Occipital lobe (tissue), 1 donor: ENCODE measurements at regions not wholly inside any gene's neighbourhood (a gene's known extent, or its start where the extent isn't known, plus 50 kb on each side); places are given as distances from the start of the nearest gene placed in this dataset.

Source experiments
- DNase-seq: peaks from one replicate; lab custom pipeline; 2025; lab: John Stamatoyannopoulos, UW

DNA sequence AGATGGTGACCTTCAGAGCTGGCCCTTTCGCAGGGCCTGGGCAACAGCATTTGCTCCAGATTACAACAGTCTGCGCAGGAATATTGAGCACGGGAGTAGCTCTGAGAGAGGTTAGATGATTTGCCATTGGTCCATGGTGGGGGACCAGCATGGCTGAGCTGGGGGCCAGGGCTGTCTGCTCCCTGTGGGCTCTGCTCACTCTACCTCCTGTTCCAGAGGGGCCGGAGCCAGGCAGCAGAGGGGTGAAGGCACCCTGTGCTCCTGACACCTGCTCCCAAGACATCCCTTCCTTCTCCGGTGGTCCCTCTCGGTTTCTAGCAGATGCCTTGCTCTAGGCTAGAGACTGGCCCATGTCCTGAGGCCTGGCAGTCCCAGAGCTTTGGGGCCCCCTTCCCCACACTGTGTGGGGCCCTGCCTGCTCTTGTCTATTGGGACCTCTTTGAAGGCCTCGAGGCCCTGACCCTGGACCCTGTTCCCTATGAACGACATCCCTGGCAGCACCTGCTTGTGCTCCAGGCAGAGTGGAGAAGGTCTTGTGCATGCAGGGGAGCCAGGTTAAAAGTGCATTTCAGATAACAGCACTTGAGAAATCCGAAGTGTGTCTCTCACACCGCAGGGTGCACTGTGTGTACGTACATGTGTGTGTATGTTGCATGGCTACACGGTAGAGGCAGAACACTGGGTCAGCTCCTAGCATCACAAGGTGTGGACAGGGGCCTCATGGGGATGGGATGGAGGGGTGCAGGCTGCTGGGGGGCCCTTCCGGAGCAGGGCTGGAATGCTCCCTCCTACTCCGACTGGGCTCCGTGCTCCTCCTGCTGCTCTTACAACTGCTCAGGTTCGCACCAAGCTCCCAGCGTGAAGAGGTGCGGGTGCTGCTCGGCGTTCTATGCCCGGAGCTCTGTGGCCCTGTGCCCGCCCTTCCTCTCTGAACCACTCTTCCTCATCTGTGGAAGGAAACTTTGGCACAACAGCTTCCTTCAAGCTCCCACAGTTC, 123.3 kb upstream of the B3GAT1 start:
- DNase-seq = no peak

DNA sequence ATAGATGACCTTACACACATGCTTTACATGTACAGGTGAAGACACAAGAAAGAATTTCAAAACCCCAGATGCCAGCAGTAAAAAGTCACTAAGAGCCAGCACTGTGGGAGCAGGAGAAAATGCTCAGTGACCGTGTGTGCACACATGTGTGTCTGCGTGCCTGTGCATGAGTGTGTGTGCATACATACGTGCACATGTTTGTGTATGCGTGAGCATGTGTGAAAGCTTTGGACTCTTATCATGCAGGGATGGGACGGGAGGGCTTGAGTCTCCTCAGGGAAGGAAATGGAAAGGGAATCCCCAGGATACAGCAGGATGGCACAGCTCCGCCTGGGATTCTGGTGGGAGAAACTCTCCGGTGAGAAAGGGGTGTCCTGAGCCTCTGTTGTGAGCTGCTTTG, 121.5 kb upstream of the B3GAT1 start:
- DNase-seq = no peak

DNA sequence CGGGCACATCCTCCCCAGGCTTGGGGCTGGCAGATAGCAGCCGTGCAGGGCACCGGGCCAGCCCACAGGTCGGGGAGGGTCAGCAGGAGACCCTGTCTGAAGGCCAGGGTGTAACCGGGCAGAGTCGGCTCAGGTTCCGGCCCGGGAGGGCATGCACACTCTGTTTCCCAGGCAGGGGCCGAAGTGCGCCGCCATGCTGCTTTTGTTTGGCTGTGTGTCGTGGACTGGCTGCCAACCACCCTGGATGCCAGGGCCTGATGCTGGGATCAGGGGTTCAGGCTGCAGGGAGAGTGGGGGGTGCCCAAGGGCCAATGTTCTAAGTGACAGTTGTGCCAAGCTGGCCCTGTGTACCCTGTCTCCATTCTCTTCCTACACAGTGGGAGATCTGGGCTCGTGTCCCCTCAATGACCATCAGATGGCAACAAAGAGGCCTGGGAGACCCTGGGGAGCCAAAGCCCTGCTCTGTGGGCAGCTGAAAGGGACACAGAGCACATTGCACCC, 120.9 kb upstream of the B3GAT1 start:
- DNase-seq = no peak

DNA sequence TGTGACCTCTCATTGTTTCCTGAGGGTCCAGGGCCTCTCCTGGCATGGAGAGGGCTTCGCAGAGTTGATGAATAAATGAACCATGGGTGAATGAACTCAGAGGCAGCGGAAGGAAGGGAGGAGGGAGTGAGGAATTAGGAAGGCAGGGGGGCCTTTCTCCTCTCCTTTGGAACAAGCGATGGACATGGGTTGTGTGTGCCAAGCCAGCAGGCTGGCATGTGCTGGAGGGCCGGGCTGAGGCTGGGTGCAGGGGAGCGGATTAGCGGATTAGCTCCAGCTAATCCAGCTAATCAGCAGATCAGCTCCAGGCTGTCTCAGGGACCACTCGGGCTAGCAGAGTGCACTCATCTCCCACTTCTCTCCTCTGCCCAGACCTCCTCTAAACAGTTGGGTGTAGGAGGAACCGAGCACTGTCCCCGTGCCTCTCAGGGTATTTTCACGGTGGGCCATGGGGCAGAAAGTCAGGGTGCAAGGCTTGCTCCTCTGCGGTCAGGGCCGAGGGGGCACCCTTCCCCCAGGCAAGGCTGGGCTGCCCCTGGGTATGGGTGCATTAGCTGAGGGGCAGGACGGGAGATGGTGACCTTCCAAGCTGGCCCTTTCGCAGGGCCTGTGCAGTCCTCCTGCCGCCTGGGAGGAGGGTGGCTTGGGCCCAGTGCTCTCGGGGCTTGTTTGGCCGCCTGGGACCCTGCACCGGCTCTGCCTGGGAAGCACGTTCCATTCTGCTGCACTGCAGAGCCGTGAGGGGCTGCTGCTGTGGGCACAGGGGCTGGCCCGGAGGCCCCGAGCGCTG, 120.3 kb upstream of the B3GAT1 start:
- no peak for DNase-seq

DNA sequence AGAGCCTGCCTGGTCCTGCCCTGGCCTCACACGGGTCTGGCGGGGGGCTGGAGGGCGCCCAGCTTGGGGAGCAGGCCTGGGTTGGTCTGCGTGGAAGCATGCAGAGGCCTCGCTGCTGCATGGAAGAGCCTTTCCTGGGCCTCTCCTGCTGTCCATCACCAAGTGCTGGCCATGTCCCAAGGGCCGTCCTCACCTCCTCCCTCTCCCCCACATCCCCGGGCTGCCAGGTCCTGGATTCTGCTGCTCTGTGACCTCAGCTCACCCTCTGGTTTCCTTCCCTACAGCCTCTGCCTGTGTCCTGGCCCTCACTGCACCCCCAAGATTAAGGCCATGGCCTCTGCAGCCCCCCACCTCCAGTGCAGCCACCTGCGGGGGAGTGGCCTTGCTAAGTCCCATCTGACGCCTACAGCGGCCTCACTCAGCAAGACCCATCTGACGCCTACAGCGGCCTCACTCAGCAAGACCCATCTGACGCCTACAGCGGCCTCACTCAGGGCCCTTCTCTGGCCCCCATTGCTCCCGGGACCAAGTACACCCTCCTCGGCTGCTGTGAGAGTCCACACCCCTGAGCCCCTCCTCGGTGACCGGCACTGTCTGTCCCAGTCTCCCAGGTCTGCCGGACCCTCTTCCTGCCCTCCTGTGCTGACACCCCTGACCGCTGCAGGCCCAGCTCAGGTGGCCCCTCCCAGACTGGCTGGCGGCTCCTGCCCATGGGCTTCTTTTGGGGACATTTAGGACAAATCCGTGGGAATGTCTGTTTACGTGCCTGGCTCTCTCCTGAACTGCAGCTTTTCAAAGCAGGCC, 119.5 kb upstream of the B3GAT1 start:
- no peak for DNase-seq

GRCh38 chr11:134530636-134531326, 118.7 kb upstream of the B3GAT1 start:
- DNase-seq = no peak

DNA sequence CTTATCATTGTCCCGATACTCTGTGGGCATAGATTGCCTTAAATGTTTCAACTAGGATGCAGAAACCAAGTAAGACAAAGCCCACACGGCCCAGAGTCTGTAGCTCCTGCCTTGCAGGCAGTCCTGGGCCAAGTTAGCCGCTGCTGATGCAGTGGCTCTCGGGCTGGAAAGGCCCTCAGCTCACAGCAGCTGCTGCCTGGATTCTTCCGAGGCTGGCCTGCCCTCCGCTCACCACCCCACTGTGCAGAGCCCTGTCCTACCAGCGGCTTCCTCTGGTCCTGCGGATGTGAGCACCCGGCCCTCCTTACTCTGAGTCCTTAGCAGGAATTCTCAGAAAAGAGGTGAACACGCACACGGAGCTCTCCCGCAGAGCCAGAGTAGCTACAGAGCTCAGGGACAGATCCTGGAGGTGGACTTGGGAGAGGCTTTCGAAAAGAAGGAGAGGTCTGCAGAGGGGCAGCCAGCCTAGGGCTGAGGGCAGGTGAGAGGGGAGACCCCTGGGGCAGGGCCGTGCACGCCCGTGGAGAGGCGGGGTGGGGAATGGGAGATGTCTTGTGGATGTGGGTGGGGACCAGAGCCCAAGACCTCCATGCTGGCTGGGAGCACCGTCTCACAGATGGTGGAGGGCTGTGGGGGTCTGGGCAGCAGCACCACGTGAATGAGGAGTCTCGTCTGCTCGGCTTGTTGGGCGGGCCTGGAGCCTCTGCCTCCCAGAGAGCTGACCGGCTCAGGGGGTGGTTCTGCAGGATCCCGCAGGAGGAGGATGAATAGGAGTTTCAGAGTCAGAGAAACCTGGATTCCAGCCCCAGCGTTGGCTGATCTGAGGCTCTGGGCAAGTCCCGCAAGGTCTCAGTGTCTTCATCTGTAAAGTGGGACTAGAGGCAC, 117.4 kb upstream of the B3GAT1 start:
- DNase-seq = no peak

DNA sequence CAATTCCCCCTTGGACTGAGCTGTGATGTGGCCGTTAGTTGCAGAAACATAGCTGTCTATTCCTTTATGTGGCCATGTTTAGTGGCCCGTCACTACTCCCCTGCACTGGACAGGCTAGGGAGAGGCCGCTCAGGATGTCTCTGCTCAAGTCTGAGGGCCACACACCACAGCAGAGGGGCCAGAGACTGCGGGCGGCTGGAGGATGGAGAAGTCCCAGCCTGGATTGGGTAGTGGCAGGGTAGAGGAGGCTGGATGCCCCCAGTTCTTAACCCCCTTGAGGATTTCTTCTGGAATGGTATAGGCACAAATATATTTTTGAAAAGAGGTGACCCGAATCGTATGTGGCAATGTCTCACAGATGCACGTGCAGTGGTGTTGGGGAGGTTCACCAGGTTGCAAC, 116.4 kb upstream of the B3GAT1 start:
- DNase-seq = no peak

- no peak for DNase-seq
These were observed 115.6 kb upstream of the B3GAT1 start for GRCh38 chr11:134527382-134528243.

DNA sequence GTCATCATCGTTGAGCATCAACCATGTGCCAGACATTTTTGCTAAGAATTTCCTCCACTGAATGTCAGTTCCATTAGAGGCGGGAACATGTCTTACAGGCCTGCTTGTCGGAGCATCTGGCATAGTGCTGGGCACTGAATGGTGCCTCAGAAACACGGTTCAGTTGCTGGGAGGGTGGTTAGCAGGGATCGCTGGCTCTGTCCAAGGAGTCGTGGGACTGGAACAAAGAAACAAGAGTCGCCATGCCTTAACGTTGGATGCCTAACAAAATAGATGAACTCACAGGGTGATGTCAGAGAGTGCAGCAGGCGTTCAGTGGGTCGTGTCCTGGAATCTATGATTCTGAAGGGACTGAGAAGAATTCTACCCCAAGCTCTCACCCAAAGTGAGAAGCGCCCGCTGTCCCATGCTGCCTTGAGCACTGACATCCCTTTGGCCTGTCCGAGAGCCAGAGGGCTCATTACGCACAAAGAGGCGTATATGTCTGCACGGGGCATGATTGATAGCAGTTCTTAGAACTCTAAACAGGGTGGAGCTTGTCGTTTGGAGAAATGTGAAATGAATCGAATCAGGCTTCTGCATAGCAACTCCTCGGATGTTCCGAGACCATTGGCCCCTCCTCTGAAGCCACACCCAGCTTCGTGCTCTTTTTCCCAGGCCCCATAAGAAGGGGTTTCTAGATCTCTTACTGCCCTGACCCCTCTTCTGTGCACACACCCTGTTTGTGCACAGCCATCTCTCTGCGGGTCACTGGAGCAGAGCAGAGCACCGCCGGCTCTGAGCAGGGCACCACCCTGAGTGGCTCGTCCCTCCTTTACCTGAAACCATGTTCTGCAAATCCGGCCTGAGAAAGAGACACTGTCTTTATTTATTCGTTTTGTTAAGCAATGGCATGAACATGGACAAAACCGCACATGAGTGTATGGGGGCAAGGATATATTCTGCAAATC, 113.1 kb upstream of the B3GAT1 start:
- no peak for DNase-seq

DNA sequence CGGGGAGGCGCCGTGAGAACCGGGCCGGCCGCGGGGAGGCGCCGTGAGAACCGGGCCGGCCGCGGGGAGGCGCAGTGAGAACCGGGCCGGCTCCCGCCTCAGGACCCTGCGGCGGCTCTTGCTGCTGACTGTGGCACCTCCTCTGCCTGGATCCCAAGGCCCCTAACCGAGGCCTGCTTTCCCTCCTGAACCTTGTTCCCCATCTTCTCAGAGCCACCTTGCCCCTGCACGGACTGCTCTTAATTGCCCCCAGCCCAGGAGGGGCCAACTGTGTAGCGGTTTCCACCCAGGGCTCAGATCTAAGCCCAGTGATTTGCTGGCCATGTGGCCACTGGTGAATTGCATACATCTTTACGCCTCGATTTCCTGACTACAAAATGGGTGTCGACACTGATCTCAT, 112.2 kb upstream of the B3GAT1 start:
- DNase-seq = no peak

- DNase-seq = no peak
These were observed 110.9 kb upstream of the B3GAT1 start for GRCh38 chr11:134522782-134523570.

DNA sequence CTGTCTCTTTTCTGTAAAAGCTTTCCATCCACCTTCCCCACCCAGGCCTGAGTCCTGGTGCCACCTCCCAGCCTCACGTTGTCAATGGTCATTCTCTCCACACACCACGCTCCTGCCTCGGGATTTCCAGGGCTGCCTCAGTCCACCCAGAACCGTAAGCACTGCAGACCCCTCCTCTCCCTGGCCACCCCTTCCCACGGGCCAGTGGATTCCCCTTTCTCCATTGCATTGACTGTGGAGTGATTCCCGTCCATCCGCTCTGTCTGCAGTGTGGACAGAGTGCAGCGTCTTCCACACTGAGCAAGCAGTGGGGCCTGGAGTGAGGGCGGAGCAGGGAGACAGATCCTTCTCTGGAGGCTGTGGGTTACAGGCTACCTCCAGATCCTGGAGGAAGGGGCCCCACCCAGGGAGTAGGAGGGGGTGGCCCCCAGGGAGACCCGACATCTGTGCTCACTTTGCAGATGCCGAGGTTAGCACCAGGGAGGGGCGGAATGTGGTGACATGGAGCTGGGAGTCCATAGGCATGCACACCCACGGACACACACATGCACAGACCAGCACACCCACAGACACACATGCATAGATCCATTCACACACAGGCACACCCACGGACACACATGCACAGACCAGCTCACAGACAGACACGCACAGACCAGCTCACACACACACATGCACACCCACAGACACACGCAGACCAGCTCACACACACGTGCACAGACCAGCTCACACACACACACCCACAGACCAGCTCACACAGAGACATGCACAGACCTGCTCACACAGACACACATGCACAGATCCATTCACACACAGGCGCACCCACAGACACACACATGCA, 109.6 kb upstream of the B3GAT1 start:
- DNase-seq = no peak

- DNase-seq = no peak
These were observed 109.0 kb upstream of the B3GAT1 start for GRCh38 chr11:134521001-134521400.

DNA sequence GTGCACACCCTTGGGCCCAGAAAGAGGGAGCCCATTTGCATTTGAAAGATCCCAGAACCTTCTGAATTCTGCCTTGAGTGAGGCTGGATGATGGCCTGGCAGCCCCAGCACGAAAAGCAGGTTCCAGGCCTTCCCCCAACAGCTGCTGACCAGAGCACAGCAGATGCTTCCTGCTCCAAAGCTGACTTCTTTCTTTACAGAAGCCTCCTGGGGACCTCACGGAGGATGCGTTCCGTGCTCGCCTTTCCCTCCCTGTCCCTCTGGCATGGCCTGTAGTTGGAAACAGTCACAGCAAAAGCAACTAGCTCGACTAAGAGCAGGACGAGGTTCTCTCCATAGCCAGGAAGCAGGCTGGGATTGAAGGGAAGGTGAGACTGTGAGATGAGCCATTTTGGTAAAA, 107.7 kb upstream of the B3GAT1 start:
- DNase-seq = no peak

- DNase-seq = no peak
These were observed 107.3 kb upstream of the B3GAT1 start for GRCh38 chr11:134519390-134519750.
